Stimulated activated naive CD8-positive, alpha-beta T cell treated with anti-CD3 and anti-CD28 coated beads, Interleukin-15, Interleukin-2, amounts not matched to agents 100 U/mL and 50 U/mL, for 24 hours (primary cell): ENCODE measurements at regions not wholly inside any gene's neighbourhood (a gene's known extent, or its start where the extent isn't known, plus 50 kb on each side); places are given as distances from the start of the nearest gene placed in this dataset.

Source experiments
- ATAC-seq: fragments of 150-1000 bp; cut with Tn5 transposase; one replicate; pipeline ENCODE4 v1.10.0; 2021
- DNase-seq: peaks from one replicate; pipeline ENCODE4 v3.0.0; 2021

DNA sequence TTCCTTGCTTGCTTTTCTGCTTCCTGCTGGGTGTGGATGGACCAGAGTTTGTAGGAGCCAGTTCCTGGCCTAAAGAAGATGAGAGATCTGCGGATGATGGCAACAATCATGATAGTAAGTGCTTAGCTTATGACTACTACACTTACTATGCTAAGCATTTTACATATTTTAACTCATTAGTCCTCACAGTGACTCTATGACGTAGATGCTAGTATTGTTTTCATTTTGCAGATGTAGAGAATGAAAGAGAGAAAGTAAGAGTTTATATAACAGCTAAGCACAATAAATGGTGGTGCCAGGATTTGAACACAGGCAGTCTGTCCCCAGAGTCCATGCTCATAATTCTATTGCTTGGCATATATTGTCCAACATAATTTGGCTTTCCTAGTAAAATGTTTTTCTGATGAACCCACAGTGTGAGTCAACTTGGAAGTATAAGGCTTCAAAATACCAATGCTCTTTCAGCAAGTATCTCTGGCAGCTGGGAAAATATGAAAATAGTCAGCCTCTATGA lies 363.2 kb upstream of the DDHD1 start:
- DNase-seq (no peak), ATAC-seq (no peak)

DNA sequence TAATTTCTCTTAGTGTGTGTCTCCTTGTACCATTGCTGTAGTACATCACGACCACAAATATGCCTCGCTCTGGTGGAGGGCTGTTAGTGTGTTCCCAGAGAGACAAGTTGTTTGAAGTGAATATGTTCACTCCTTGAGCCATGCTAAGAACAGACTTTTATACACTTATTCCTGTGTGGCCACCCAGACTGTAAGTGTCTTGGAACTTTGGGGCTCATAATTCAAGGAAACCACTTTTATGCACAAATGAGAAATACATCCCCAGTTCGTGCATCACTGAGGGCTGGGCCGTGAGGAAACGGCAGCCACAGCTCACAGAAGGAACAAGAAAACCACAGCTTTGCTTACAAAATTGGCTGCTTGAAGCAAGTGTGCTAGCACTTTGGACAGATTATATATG lies 362.2 kb upstream of the DDHD1 start:
- ATAC-seq (no peak), DNase-seq (no peak)

DNA sequence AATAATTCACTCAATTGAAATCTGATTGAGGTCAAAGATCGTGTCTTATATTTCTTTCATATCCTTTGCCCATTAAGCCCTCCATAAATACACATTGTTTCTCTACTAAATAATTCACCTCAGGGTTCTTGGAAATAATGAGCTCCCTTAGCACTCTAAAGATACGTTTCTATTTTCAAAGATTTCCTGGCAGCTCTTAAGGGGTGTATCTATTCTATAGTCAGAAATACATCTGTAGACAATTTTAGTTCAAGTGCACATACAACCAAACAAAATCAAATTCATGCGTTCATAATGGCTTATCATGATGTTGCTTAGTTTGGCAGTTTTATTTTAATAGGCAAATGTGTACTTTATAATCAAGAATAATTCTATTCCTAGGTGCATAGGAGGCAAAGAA lies 361.1 kb upstream of the DDHD1 start:
- ATAC-seq, result no peak
- no peak for DNase-seq

DNA sequence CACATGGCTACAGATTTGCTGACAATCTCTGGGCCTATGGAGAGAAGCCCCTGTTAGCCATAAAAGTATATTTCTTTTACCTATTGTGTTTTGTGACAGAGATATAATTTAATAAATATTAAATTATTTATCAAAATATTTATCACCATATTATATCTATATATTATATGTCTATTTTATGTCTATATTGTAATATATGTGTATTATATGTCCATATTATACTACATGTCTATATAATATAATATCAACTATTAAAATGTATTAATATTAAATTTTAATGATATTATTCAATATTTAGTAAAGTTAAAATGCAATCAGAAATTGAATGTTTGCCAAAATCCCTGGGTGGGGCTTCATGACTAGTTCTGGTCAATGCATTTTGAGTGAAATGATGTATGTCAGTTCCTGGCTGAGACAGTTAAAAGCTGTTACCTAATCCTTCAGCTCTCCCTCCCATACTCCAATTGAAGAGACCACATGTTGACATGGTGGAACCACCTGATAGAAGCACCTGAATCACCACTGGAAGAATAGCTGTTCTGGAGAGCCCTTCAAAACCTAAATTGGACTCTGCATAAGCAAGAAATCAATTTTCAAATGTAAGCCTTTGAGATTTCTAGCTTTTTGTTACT lies 357.3 kb upstream of the DDHD1 start:
- ATAC-seq (no peak), DNase-seq (no peak)

DNA sequence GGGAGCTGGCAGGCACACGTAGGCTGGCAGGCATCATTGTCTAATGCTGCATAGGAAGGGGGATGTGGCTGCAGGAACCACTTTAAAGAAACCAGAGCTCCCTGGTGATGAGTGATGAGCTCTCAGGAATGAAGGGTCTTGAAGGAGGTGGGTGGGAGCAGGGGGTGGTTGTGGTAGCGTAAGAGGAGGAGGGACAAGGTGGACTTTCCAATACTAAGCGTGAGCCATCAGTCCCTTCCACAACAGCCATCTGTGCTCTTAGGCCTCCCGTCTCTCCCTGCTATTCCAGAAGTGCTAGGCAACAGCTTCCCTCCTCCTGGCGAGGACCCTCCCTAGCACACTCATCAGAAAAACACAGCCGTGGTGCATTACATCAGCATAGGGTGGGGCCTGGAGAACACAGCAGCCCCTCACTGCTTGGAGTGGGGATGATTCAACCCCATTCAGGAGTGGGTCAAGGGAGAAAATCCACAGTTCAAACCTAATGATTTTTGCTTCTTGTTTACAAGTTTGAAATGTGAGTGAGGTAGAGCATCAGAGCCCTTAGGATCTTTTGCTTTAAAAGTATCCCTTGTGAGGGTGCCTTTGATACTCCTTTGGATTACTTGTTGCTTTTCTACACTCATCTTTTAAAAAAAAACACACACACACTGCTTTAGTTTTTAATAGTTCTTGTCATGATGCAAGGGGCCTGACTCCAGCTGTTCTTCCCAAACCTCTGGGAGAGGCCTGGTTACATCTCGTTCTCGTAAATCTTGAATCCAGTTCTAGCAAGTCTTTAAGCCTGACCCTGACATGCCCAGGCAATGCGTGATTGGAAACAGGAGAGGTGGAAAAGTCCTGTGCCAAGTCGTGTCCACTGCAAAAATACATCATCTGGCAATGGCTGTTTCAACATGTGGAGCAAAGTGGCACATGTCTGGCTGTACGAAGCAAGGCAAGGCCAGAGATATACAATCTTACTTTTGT lies 356.4 kb upstream of the DDHD1 start:
- ATAC-seq (no peak), DNase-seq (no peak)

DNA sequence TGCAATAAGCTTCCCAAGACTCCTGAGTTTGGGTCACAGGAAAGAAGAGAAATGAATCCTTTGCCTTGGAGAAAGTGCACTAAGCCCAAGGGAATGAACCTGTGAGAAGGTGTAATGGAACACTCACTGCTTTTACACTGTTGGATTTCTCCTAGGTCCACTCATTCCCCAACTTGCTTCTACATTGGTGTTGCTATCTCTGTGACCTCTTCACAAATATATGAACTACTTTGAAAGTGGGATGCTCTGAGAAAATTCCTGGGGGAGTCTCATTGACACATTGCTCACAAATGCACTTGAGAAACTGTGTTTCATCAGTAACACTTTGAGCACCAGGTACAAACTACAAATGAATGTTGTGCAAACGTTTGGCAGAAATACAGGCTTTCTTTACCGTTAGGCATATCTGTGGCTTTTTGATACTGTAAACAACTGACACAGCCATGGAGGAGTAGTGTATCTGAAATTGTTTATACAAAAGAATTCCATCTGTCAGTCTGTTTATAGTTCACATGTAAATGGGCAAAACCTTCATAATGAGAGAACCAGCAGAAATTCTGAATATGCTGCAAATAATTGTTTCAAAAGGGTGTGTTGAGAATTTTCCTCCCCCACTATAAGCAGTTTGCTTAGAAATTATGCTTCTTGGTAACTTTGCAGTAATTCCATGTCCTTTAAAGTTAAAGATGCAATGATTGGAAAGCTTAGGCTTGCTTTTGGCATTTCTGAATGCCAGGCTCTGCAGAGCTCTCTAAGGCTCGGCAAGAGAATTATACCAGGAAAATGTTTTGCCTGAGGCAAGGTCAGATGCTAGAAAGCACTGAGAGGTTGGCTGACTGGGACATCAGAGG lies 348.5 kb upstream of the DDHD1 start:
- no peak for ATAC-seq

DNA sequence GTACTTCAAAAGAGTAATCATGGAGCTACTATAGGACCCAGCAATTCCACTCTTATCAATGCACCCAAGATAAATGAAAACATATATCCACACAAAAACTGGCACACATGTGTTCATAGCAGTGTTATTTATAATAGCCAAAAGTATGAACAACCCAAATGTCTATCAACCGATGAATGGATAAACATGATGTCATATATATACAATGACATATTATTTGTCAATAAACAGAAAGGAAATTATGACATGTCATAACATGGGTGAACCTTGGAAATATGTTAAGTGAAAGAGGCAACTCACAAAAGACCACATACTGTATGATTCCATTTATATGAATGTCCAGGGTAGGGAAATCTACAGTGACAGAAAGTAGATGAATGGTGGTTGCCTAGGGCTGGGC lies 347.1 kb upstream of the DDHD1 start:
- ATAC-seq (no peak), DNase-seq (no peak)

More for the DNA sequence above, 348.5 kb upstream of the DDHD1 start:
- DNase-seq, result no peak

DNA sequence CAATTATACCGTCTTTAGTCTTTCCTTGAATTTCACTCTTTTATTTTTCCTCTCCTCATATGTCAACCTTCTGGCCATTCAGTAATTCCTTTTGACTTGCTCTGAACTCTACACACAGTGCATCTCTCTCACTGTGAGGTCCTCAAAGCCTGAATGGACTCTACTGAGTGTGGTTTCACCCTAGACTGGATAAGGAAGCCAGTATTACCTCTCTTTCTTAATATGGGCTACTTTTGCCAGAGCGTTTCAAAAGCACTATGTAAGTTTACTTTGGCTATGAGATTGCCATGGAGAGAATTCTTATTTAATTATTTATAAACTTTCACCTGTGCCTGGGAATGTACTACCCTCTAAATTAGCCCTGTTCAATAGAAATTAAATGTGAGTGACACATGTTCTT lies 343.5 kb upstream of the DDHD1 start:
- DNase-seq, result no peak
- no peak for ATAC-seq

DNA sequence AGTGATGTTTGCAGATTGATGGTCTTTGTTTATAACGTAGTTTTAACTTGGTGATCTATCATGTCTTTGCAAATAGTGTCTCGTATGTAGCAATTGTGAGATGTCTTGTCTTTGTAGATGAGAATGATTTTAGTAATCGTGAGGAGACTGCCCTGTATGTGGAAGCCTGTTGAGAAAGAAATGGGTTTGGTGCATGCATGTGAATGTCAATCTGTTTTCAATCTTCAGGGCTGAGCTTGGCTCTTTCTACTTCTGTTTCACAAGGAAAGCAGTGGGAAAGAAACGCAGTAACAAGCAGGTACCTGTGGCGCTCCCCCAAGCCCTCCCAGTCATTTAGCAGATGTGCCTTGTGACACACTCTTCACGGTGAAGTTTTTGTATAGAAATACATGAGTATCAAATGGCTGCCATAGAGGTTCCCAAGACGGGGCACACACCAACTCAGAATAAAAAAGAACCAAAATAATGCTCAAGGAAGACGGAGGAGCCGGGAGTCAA lies 342.8 kb upstream of the DDHD1 start:
- DNase-seq (no peak), ATAC-seq (no peak)

DNA sequence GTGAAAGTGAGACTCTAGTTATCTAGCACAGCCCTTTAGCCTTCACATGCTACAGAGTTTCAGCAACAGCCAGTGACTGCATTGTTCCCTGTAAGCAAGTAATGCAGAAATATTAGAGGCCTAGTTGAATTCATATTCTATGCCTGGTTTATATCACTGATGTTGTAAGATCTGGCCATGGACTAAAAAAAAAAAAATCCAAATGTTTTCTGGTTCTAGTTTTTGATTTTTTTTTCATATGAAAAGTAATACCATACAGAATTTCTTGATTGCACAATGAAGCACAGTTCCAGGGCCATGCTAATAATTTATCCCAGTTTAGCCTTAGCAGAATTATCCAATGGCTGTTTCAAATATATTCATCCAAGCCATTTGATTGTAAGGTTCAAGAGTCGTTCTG lies 341.5 kb upstream of the DDHD1 start:
- no peak for DNase-seq

DNA sequence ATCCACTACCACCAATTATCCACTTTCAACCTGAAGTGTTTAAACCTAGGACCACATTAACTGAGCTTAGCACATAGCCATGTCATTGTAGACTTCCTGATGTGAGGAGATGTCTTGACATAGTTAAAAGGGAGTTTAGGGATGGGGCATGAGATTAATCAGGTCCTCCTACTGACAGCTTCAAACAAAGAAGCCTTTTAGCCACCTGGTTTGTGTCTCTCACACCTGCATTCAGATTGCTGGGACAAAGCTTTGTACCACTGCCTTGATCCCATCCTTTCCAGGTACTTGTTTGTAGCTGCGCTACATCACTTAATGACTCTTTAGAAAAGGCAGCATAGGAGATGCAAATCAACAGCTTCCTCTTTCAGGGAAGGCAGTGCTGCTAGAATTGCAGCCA lies 340.7 kb upstream of the DDHD1 start:
- DNase-seq (no peak), ATAC-seq (no peak)

More for the DNA sequence above, 341.5 kb upstream of the DDHD1 start:
- no peak for ATAC-seq

DNA sequence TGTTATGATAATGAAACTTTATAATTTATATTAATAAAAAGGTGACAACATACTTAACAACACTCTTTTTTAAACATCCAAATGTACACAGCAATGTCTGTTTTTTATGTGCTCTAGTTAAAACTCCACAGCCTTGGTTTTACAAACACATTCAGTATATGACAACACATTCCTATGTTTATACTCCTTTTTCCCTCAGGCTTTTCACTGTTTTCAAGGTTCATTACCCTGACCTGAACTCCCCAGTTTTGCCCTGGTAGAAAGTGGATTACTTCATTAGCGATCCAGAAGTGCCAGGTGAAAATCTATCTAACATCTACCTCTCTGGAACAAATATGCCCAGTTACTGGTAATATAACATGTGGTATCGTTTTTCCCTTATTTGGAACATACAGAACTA lies 340.2 kb upstream of the DDHD1 start:
- DNase-seq (no peak), ATAC-seq (no peak)

DNA sequence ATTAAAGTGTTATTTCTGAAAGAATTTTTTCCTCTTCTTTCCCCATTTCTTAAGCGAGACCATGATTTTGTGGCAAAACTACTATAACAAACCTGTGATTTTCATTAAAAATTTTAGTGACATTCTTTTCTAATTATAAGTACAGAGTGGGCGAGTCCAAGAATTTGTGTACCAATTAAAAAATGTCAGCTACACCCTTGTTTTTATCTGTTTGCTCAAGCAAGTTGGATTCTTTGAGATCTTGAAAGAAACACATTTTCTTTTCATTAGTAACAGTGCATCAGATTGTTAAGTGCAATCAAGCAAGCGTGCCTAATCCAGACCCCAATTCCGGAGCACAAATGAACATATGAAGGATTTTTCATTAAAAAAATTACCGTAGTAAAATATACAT lies 338.8 kb upstream of the DDHD1 start:
- no peak for DNase-seq
- ATAC-seq, result no peak

DNA sequence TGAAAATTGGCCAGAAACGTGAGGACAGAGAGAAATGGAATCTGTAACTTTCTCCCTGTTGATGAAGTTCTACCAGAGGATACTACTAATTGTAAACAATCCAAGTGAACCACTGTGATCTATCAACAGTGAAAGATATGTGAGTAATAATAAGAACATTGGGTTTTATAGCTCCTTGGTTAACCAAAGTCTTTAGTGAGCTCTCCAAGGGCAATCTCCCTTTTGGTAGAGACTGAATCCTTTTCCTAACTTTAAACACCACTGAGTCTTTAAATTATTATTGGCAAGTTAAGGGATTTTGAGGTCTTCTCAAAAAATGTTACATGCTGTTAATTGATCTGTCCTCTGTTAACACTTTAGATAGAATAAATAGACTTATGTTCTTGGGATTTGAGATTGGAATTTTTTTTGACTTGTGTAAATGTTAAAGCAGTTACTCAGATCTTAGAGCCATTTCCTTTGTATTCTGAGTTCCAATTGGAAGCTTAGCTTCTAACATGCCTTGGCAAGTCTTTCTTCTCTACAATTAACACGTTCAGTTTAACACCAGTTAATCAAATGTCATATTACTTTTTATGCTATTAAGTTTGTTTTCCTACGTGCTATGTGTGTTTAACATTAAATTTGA lies 338.2 kb upstream of the DDHD1 start:
- no peak for ATAC-seq
- DNase-seq, result no peak

DNA sequence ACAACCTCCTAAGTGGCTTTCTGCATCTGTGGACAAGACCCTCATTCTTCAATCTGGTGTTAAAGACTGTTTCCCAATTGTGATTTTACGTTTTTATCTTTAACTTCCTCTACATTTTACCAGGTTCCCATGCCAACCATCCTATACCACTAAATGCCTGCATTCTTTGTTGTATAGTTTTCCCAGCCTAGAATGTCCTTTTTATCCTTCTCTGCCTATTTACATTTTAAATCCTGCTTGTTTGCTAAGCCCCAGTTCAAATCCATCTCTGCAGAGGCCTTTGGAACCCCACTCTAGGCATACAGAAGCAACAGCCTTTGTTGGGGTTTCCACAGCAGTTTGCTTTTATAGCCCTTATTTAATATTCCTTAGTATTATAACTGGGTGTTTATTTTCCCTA lies 325.1 kb upstream of the DDHD1 start:
- DNase-seq (no peak), ATAC-seq (no peak)

DNA sequence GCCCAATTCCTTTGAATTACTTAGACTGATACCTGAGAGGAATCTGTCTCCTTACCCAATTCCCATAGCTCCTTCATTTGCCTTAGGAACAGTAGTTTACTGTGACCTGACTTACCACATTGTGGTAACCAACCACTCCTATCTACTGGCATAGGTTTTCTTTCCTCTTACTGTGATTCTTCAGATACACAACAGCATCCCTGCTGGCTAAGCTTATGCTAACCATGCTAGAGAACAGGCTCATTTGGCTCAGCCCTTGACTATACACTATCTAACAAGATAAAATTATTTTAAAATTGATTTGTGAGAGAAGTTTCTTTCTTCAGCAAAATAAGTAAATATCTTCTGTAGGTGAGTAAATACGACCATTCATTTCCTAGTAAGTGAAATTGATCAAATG lies 320.4 kb upstream of the DDHD1 start:
- DNase-seq (no peak), ATAC-seq (no peak)

DNA sequence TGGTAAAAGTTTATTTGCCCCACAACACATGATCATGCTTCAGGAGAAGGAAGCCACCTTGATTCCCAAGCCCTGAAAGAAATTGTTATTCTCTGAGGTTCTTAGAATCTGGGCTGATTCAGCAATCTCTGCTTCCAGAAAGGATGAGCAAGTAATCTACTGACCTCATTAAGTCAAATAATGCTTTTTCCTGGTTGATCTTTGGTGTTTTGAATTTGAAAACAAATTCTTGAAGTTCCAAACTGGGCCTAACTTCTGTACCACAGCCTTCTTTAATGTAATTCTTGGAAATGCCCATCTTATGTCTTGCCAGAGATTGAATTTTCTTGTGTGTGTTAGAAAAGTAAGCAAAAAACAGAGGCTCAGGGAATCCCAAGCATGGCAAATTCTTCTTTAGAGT lies 319.2 kb upstream of the DDHD1 start:
- DNase-seq (no peak), ATAC-seq (no peak)

DNA sequence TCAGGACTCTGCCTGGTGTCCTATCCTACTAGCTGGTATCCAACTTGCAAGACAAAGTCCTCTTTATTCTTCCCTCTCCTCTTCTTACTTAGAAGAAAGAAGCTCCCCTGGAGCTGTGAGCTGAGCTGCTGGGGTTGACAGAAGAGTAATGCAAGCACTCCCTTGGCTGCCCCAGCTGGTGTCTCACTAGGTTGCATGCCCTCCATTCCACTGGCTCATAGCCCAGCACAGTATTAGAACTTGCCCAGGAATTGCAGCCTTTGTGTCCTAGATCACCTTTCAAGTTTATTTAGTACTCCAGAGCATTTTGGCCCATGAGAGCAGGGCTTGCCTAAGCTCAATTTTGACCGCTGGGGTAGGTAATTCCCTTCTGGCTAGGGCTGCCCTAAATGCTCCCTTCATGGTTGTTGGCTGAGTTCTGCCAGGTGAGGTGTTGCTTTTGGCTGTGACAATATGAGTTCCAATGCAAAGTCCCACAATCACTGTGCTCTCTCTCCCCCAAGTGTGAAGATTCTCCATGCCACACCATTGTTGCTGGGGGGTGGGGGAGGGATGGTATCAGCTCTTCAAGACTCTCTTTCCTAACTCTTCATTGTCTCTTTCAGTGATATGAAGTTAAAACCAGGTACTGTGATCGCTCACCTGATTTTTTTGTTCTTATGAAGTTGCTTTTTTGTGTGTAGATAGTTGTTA lies 317.4 kb upstream of the DDHD1 start:
- no peak for ATAC-seq
- no peak for DNase-seq

DNA sequence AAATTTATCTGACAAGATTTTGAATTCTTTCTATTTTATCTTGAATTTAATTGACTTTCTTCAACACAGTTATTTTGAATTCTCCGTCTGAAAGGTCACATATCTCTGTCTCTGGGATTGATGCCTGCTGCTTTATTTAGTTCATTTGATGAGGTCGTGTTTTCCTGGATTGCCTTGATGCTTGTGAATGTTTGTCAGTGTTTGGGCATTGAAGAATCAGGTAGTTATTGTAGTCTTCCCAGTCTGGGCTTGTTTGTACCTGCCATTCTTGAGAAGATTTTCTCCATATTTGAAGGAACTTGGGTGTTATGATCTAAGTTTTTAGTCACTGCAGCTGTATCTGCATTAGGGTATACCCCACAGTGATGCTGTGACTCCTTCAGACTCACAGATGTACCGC lies 315.8 kb upstream of the DDHD1 start:
- ATAC-seq (no peak), DNase-seq (no peak)

DNA sequence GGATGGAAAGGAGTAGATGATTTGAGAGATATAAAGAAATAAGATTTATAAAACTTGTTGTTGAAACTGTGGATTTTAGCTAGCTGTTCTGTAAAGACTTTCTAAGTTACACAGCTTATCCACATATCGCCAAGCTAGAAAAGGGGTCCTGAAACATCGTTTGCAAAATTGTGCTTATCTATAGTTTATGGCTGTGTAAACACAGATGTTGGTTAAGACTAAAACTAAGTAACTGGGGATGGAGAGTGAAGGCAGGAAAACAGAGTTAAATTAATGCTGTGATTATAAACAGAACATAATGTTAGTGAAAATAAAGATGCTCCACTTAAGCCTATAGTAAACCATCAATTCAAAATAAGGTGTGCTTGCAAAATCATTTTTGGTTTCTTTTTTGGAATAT lies 311.3 kb upstream of the DDHD1 start:
- no peak for DNase-seq
- ATAC-seq, result no peak
